HG02938 (cell line): ENCODE measurements at regions not wholly inside any gene's neighbourhood (a gene's known extent, or its start where the extent isn't known, plus 50 kb on each side); places are given as distances from the start of the nearest gene placed in this dataset.
A peak's percentile ranks its signal among the peaks of the same experiment; 100 is the strongest.
"Not testable (repeated sequence)": the region's sequence is repeated elsewhere in the genome, so short reads cannot be mapped to it uniquely, and the experiment has no call there.

ENCODE experiments used
- ATAC-seq: cut with Tn5 transposase; IDR thresholded peaks from one replicate; pipeline ENCODE4 v1.9.1; 2021; ENCODE audit warnings: mild to moderate bottlenecking, moderate library complexity; ENCODE audit not compliant: unreplicated experiment

DNA sequence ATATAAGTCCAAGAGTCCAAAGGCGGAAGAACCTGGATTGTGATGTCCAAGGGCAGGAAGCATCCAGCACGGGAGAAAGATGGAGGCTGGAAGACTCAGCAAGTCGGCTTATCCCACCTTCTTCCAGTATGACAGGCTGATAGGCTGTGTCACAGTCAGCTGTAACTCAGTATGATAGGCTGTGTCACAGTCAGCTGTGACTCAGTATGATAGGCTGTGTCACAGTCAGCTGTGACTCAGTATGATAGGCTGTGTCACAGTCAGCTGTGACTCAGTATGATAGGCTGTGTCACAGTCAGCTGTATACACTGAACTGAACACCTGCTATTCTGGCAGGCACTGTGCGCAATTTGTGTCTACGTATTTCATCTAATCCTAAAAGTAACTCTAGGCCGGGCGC is 271.9 kb downstream of the LRATD1 start:
- not testable (repeated sequence) for ATAC-seq

DNA sequence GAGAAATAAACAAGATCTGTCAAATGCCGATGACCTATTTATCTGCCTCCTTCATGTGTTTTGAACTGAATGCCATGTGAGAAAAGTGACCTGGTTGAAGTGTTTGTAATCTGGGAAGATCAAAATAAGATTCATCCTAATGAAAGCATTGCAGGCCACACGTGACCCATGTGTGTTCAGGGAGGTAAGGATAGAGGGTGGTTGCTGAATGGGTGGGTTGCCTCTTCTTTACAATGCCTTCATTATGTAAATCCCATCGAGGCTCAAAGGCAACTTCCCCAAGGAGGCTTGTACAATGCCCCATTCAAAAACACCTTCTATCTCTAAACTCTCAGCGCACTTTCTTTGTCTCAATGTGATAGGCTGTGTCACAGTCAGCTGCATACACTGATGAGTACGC is 273.1 kb downstream of the LRATD1 start:
- no peak for ATAC-seq

DNA sequence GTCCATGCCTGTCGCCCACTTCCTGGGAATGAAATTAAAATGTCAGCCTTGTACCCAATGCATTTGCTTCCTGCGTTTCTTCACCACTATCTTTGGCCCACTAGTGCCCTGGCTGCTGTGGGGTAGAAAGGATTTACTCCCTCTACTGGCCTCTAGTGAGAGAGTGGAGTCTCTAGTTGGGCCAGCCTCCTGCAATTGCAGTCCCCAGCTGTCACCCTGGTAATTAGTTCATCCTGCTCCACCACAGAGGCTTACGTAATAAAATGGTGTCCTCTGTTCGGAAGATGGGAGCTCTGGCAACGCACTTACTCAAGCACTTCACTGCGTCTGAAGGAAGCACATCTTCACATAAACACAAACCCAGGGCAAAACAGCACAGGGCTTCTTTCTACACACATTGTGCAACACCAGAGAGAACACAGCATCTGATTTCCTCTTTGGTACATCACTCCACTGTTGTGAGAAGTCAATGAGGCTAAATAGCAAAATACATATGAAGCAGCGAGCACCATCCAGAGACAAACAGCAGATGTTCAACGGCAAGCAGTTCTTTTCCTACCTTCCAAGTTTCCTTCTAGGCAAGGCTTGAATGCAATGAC is 274.6 kb downstream of the LRATD1 start:
- ATAC-seq = no peak

DNA sequence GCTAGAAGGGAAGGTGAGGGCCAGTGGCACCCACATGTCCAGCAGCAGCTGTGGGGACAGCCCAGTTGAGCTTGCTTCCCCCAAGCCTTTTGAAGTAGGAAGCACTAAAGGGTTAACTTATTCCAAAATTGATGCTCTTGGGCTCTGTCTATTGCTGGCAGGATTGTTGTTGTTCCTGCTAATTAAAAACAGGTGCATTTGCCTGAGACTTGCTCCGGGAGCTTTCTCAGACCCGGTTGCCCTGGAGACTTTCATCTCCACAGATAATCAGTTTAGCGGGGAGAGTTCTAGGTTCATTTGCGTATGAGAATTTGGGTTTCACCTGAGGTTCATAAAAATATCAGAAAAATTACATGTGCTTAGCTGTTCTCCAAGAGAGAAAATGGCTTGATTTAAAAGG is 277.3 kb downstream of the LRATD1 start:
- no peak for ATAC-seq

DNA sequence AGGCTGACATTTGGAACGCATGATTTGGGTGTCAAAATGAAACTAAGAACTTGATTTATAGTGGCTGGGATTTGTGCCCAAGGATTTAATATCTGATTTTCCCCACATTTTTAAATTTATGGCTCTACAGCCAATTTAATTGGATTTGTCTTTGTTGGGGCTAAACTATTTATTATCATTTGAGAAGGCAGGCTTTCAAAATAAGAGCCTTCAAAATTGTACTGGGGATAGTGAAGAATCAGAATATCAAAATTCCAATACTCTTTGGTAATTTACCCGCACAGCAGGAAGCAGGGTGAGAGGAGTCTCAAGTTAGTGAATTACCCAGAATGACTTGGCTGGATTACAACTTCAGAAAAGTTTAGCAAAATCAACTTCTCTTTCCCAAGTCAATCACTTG is 278.1 kb downstream of the LRATD1 start:
- no peak for ATAC-seq

DNA sequence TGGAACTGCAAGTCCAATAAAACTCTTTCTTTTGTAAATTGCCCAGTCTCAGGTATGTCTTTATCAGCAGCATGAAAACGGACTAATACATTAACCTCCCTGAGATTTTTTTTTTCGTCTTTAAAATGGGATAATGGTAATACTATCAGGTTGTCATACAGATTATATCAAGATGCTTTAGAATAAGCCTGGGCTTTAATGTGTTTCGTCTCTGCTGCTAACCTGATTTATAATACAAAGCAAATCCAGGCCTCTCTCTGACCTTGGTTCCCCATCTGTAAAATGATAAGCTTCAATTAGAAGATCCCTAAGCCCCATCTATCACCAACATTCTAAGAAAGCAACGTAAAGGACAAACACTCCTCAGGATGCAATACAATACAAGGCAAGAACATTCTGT is 283.5 kb downstream of the LRATD1 start:
- ATAC-seq = no peak

DNA sequence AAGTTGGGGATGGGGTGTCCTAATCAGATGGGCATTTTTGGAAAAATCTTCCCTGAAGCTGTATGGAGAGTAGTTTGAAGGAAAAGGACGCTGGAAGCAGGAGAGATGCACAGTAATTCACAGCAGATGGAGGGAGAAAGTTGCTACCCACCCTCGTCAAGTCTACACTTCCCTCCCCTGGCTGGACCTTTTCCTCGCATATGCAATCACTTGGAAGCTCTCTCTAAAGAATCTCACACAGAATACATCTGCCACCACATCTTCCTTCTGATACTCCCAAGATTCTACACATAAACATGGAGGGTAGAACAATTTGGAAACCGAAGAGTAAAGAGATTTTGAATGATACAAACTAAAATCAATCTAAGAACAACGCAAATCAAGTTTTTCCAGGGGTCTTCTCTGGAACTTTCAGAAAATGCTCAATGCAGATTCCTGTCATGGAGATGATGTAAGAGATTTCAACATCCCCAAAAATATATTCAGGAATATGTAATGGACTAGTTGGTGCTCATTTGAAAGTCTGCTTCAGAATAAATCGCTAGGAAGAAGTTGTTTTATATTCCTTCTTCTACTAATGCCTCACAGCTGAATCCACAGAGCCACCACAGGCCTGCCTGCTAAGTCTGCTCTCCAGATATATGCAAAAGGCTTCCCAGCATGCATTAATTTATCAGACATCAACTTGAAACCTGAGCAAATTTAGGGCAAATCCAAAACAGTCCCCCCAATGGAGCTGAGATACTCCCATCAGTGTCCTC is 291.5 kb downstream of the LRATD1 start:
- no peak for ATAC-seq

DNA sequence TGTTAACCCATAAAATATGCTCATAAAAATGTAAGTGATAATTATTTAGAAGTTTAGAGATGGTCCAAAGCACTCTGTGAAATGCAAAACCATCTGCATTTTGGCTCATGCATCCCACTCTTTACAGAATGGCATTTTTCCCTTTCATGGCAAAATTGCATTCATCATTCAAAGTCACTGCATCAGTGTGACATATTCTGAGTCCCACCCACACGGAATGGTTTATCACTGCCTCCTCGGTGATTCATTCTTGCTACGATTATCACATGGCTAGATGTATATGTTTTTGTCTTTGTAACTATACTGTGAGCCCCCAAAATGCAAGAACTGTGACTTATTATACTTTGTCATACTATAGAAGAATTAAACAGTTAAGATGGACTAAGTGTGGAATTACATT is 293.0 kb downstream of the LRATD1 start:
- no peak for ATAC-seq

DNA sequence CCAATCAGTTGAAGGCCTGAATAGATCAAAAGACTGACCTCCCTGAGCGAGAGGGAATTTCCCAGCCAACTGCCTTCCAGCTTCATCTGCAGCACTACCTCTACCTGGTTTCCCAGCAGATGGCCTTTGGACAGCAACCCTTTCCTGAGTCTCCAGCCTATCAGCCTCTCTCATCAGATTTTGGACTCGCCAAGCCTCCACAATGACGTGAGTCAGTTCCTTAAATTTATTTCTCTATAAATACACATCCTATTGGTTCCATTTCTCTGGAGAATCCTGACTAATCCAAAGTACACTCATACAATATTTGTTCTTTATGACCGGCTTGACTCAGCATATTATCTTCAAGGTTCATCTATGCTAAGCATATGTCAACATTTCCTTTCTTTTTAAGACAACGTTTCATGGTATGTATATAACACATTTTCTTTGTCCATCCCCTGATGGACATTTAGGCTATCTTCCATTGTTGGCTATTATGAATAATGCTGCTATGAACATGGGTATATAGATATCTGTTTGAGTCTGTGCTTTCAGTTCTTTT is 294.6 kb downstream of the LRATD1 start:
- no peak for ATAC-seq

DNA sequence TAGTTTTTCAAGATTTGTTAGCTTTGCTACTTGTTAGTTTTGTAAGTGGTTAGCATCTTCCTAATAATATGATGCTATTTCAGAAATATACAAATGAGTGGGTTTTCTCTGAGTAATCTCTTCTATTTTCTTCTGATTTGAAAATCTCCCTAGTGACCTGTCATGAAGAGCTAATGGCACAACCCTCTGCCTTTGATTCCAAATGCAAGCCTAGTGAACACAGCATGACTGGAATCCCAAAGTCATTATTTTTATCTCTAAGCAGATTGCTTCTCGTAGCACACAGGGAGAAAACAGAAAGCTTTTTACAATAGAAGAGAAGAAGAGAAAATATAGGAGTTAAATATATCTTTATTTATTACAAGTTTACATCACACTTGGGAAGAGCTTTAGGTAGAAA is 295.5 kb downstream of the LRATD1 start:
- ATAC-seq = no peak

DNA sequence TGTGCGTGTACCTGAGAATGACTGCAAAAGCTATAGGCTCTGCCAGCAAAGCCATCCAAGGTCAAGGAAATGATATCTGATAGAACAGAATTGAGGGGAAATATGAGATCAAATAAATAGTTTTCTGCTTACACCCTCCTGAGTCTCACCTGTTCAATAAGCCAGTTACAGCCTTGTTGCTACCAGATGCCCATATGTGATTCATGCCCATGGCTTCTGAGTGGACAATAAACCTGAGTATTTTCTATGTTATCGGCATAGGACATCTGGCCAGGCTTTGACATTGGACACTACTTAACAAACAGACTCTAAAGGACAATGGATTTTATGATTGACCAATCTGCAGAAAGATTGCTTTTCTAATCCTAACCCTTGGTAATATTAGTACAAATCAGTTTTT is 297.9 kb downstream of the LRATD1 start:
- ATAC-seq = no peak

DNA sequence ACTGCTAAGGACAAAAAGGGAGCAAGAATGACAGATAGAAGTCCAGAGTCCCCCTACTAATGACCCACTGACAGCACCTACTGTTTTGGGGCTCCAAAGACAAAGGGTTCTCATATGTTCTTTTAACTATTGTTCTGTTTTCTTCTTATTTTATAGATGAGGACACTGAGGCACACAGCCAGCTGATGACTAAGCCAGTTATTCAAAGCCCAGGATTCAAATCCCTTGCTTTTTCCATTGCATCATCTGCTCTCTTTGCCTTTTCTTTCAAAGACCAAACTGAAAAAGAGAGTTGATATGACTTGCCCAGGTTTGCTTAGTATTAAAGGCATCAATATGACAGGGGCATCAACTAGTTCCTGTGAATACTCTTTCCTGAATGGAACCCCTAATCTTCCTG is 299.8 kb downstream of the LRATD1 start:
- ATAC-seq = no peak

DNA sequence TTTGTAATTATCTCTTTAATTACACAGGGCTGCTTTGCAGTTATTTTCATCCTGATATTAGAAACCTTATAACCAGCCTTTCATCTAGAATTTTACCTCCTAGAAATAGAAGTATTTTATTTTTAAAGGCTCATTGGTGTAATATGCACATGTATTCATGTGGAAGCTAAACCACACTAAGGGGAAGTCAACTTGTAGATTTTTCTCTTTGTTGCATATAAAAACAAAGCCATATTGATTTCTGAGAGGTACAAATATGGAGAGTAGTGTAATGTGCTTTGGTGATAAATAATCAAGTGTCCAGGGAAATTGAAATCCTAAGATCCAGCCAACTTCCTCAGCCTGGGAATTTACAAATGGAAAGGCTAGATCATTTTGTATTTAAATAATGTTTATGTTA is 301.2 kb downstream of the LRATD1 start:
- no peak for ATAC-seq

DNA sequence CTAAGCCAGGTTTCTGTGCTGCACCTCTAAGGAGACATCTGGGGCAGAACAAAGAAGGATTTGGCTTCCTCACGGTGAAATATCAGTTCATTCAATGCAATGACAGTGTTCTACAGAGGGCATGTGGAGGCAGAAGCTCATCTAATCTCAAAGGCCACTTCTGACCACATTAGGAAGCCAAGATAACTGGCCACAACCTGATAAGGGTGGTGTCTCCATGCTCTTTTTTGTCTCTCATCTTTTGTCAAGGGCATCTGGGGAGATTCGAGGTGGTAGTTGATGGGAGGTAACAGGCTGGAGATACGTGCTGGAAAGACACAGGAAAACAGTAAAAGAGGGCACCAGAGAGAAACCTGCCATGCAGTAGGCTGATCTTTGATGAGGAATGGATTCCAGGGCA is 303.9 kb downstream of the LRATD1 start:
- no peak for ATAC-seq

DNA sequence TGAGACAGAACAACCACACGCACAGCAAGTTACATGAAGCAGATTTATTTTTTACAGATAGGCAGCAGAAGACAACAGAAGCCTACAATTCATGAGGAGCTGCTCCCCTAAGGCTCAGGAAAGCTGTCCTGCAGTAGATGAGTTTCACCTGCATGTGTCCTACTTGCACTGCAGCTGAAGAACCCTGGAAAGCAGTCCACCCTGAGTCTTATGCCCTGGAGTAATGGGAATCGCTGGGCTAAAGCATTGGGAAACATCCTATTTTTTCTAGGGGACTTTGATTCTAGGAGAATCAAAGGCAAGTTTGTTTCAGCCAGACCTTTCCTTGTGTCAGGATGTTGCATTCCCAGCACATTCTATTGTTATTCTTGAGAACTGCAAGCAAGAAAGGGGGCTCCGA is 304.8 kb downstream of the LRATD1 start:
- ATAC-seq = no peak

DNA sequence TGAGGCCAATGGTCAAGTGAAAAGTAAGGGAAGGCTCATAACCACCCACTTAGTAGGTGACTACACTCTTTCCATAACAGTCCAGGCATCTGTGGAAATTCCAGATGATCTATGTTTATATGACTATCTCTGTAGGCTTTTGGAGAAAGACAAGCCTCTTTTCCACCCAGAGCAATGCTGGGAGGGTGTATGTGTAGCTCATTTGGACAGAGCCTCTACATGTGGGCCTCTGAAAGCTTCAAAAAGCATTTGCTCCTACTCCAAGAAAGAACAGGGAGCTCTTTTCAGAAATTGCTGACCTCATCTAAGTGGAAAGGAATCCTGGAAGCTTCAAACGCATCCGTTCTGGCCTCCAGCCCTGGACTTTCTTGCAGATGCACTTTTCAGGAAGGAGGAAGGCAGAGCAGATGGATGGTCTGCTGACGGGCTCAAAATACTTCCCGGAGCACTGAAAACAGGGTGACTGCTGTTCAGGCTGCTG is 308.7 kb downstream of the LRATD1 start:
- ATAC-seq = no peak

DNA sequence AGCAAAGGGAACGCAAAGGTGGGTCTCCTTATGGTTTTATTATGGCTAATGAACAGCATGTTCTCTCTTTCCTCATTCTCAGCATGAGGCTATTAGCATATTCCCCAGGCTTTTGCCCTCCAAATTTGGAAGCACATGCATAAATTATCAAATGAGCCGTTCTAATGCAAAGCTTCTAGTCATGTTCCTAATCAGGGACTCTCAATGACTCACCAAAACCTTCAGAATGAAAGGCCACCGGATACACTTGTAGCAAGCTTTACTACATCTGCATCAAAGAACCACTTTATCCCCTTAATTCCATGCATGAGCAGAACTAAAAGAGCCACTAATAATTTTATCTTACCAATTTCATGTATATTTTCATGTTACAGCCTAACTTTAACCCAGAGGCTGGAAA is 310.5 kb downstream of the LRATD1 start:
- ATAC-seq = no peak

DNA sequence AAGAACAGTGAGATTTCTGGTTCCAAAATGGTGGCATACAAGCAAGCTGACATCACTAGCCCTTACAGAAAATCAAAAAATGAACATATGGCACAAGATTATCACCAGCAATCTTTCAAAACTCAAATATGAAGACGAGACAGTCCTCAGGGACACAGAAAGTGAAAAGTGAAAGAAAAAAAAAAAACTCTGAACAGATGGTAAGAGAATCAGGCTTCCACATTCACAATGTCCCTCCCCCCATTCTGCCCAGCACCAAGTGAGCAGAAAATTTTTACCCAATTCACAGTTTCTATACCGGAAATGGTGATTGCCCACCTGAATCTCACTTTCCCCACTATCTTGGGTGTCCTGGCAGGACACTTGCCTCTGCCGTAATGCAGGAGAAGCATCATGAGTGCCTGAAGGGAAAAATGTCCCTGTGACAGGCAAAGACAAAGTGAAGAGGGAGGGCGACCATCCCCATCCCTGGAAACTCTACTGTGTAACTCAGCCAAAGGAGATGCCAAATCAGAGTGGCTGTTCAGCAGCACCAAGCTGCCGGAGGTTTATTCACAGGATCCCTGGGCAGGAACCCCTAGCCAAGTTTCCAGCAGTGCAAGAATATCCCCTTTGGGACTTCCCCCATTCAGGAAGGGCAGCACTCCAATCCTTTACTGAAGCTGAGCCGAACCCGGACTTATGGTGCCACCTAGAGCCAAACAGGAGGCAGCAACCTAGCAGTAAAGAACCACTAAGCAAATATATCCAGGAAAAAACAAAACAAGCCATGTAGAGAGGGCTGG is 312.2 kb downstream of the LRATD1 start:
- peak; percentile 44 for ATAC-seq

DNA sequence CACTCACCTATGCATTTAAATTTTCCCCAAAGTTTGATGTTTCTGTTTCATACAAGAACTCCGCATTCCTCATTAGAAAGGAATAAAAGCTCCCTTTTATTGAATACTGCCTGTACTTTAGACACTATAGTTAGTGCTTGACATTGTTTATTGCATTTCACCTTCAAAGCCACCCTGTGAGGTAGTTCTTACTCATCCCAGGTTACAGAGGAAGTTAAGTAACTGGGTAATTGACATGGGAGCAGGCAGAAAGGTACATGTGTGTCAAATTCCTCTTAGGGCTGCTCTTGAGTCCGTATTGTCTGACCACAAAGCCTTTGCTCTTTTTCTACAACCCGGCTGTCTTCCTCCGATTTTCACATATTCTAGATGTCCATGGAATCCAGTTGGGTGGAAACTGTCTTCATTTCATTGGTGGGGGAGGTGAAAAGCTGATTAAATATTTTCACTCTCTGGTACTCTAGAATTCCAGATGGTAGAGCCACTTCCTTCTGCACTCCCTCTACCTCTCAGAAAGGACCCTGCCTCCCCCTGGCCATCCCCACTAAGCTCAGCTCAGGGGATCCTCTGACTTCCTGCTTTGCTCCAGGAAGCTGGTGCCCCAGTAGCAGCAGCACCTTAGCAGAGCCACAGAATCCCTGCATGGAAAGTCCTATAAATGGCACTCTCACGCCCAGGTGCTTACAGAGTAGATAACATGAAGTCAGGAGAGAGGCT is 319.2 kb downstream of the LRATD1 start:
- no peak for ATAC-seq

DNA sequence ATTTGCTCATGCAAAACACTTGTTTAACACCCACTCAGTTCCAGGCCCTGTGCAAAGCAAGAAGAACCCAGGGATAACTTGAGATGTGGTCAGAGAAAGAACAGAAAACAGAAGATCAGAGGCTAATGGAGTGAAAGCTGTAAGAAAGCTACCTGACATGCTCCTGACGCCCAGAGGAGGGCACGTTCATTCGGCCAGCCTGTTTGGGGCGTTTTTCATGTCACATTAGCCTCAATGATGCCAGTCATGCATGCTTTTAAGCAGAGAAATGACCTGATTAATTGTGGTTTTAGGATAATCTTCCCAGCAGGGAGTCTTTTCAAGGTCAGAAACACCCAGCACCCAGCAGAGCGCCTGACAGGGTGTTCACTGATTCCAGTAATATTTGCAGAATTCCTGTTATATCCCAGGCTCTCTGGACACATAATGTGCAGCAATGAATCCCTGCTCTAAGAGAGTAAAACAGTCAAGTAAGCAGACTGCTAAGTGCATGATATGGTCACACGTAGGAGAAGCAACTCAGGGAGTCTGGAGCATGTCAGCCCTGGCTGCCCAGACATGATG is 320.0 kb downstream of the LRATD1 start:
- no peak for ATAC-seq
